Glutamatergic neuron (in vitro differentiated cells): ENCODE measurements at regions not wholly inside any gene's neighbourhood (a gene's known extent, or its start where the extent isn't known, plus 50 kb on each side); places are given as distances from the start of the nearest gene placed in this dataset.

Experiments
- DNase-seq: peaks from one replicate; pipeline ENCODE4 v3.0.0; 2022
- H3K27ac Mint-ChIP-seq: one replicate; pipeline ENCODE4 v1.8.0; 2020; ENCODE audit warnings: mild to moderate bottlenecking, mixed read lengths, inconsistent platforms; ENCODE audit not compliant: unreplicated experiment
- H3K27me3 Mint-ChIP-seq: one replicate; pipeline ENCODE4 v1.8.0; 2020; ENCODE audit warnings: mild to moderate bottlenecking, moderate library complexity, mixed read lengths, inconsistent platforms; ENCODE audit not compliant: unreplicated experiment
- H3K36me3 Mint-ChIP-seq: one replicate; pipeline ENCODE4 v1.8.0; 2020; ENCODE audit warnings: mild to moderate bottlenecking, mixed read lengths, inconsistent platforms; ENCODE audit not compliant: unreplicated experiment
- H3K4me1 Mint-ChIP-seq: one replicate; pipeline ENCODE4 v1.8.0; 2020; ENCODE audit warnings: mild to moderate bottlenecking, low read depth, mixed read lengths, inconsistent platforms; ENCODE audit not compliant: unreplicated experiment
- H3K4me3 Mint-ChIP-seq: one replicate; pipeline ENCODE4 v1.8.0; 2020; ENCODE audit warnings: mild to moderate bottlenecking, mixed read lengths, inconsistent platforms; ENCODE audit not compliant: unreplicated experiment
- H3K9me3 Mint-ChIP-seq: one replicate; pipeline ENCODE4 v1.8.0; 2020; ENCODE audit warnings: mild to moderate bottlenecking, moderate library complexity, mixed read lengths, inconsistent platforms; ENCODE audit not compliant: unreplicated experiment
- TF ChIP-seq, protein P1 (sequence below): fragments of 200-600 bp; sonication (generic); IDR thresholded peaks from one replicate; pipeline ENCODE4 v1.5.0; 2021; ENCODE audit not compliant: partially characterized antibody, unreplicated experiment

DNA sequence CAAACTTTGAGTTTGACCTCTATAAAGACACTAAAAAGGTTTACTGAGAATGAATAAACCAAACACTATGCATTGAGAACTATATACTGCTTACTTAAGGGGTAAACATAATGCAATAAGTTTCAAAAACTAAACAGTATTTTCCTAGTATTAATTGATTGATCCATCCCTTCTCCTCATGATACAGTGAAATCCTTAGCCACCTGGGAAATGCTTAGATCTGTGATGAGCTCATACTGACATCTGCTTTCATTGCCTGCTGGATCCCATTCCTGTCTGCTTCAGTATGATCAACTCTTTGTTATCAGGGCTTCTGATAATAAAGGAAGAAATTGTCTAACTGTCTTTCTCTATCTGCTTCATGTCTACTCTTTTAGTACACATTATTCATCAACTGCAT is 74.9 kb upstream of the UBE2E3 start:
- no peak for DNase-seq
- H3K27ac Mint-ChIP-seq, result peak overlapping the region; percentile 99
- H3K36me3 Mint-ChIP-seq, result no peaks in the 10 kb centered on the region
- H3K27me3 Mint-ChIP-seq, result peaks cover 5% of the 10 kb centered on the region
- TF ChIP-seq, protein P1, sequence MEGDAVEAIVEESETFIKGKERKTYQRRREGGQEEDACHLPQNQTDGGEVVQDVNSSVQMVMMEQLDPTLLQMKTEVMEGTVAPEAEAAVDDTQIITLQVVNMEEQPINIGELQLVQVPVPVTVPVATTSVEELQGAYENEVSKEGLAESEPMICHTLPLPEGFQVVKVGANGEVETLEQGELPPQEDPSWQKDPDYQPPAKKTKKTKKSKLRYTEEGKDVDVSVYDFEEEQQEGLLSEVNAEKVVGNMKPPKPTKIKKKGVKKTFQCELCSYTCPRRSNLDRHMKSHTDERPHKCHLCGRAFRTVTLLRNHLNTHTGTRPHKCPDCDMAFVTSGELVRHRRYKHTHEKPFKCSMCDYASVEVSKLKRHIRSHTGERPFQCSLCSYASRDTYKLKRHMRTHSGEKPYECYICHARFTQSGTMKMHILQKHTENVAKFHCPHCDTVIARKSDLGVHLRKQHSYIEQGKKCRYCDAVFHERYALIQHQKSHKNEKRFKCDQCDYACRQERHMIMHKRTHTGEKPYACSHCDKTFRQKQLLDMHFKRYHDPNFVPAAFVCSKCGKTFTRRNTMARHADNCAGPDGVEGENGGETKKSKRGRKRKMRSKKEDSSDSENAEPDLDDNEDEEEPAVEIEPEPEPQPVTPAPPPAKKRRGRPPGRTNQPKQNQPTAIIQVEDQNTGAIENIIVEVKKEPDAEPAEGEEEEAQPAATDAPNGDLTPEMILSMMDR, result no peak
- H3K4me1 Mint-ChIP-seq, result peaks cover 52% of the 10 kb centered on the region
- peak overlapping the region; percentile 39 for H3K4me3 Mint-ChIP-seq
- peaks cover 3% of the 10 kb centered on the region for H3K9me3 Mint-ChIP-seq

DNA sequence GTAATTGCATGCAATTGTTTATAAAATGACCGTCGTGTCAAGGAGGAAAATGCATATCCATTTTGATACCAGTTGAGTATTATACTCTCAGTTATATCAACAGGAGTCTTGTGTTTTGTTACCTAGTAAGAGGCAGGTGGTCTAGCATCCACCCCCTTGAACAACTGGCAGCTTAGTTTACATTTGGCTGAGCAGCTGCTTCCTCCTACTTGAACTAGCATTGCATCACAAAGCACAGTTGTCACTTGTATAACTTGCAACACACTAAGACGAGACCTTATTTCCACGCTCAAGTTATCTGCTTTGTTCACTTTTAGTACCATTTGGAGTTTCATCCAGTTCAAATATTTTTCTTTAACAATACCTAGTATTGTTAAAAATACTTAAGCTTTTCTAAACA is 75.4 kb upstream of the UBE2E3 start:
- TF ChIP-seq, protein P1, result no peak
- no peak overlapping the region for H3K4me3 Mint-ChIP-seq
- peak overlapping the region; percentile 99 for H3K27ac Mint-ChIP-seq
- peaks cover 3% of the 10 kb centered on the region for H3K9me3 Mint-ChIP-seq
- H3K36me3 Mint-ChIP-seq, result no peaks in the 10 kb centered on the region
- peak; percentile 20 for DNase-seq
- peaks cover 5% of the 10 kb centered on the region for H3K27me3 Mint-ChIP-seq
- H3K4me1 Mint-ChIP-seq, result peaks cover 52% of the 10 kb centered on the region

DNA sequence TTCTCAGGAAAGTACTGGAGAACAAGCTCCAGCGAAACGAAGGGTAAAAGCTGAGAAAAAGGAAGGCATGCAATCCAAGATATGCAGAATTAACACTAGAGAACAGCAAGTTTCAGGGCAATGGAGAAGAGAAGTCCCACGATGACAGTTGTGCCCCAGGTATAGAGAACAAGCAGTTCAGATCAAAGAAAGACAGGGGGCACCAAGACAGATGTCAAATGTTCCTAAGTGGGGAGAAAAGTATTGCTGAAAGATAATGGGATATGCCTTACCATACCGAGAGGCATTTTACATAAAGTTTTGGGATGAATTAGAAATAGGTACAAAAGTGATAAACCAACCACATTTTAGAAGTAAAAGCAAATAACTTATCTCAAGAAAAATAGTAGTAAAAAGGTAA is 79.1 kb upstream of the UBE2E3 start:
- H3K27ac Mint-ChIP-seq, result no peak overlapping the region
- TF ChIP-seq, protein P1, result no peak
- H3K4me3 Mint-ChIP-seq, result no peak overlapping the region
- no peaks in the 10 kb centered on the region for H3K36me3 Mint-ChIP-seq
- peaks cover 5% of the 10 kb centered on the region for H3K9me3 Mint-ChIP-seq
- DNase-seq, result no peak
- peaks cover 4% of the 10 kb centered on the region for H3K27me3 Mint-ChIP-seq
- H3K4me1 Mint-ChIP-seq, result peaks cover 42% of the 10 kb centered on the region

DNA sequence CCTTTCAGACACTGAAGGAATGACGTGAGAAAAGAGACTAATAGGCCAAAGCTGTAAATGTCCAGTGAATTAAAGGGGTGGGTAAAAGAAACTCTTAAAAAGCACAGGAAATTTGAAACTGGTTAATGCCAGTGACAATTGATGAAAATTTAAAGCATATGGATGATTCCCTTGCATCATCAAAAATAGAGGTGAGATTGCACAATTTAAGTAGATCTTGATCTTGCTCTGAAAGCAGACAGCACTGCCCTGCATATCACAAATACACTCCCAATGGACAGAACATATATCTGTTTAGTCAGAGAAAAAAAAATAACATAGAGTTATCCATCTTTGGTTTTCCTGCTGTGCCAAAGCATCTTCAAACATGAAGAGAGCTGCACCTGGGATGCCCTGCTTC is 86.7 kb upstream of the UBE2E3 start:
- Mint-ChIP-seq H3K27ac (no peak overlapping the region), H3K4me1 (peaks cover 6% of the 10 kb centered on the region), H3K36me3 (no peaks in the 10 kb centered on the region), H3K27me3 (no peaks in the 10 kb centered on the region), H3K4me3 (no peak overlapping the region), H3K9me3 (peaks cover 2% of the 10 kb centered on the region)
- TF ChIP-seq, protein P1, result no peak
- no peak for DNase-seq

DNA sequence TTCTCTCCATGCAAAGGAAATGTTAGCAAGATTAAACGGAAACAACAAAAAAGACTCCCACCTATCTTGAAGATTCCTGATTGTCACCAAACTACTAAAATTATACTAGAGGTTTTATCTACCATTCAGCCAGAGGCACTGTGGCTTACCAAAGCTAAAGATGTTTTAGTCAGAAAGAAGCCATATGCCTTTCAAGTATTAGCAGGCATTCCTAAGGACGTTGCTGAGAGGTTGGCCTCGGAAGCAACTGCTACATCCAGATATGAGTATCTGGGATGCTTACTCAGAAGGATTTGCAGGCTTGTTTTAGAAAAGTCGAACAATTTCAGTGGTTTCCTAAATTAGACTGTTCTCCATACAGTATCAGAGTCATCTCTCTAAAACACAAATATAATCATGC is 88.3 kb upstream of the UBE2E3 start:
- TF ChIP-seq, protein P1, result no peak
- Mint-ChIP-seq H3K36me3 (no peaks in the 10 kb centered on the region), H3K4me3 (no peak overlapping the region), H3K4me1 (peaks cover 4% of the 10 kb centered on the region), H3K9me3 (peaks cover 2% of the 10 kb centered on the region), H3K27ac (no peak overlapping the region), H3K27me3 (no peaks in the 10 kb centered on the region)
- DNase-seq, result no peak
